DND-41 (cell line): ENCODE measurements at regions not wholly inside any gene's neighbourhood (a gene's known extent, or its start where the extent isn't known, plus 50 kb on each side); places are given as distances from the start of the nearest gene placed in this dataset.

Experiments
- CTCF ChIP-seq: IDR thresholded peaks from 2 replicates; pipeline ENCODE4 v1.5.1; 2012; ENCODE audit warnings: borderline replicate concordance, low read length, moderate library complexity, mild to moderate bottlenecking; ENCODE audit not compliant: poor library complexity, severe bottlenecking; ENCODE audit errors: extremely low read depth
- EZH2 ChIP-seq: IDR thresholded peaks from 3 replicates; pipeline ENCODE4 v1.6.1; 2012; ENCODE audit warnings: borderline replicate concordance, low read depth, mild to moderate bottlenecking, moderate library complexity, low read length, inconsistent platforms; ENCODE audit not compliant: severe bottlenecking

- TF ChIP-seq EZH2 (no peak), CTCF (no peak)
Measured at GRCh38 chr10:120738658-120739057, 112.5 kb upstream of the WDR11 start.
